ENCODE measurements at regions not wholly inside any gene's neighbourhood (a gene's known extent, or its start where the extent isn't known, plus 50 kb on each side); places are given as distances from the start of the nearest gene placed in this dataset.

- no peak for TF ChIP-seq CCDC6 (CRISPR knock-in tag; IDR thresholded peaks at IDR 0.05)
- TF ChIP-seq CTCF (CRISPR knock-in tag; IDR thresholded peaks at IDR 0.05) = no peak
- no peak for TF ChIP-seq POLR2AphosphoS5 (IDR thresholded peaks at IDR 0.05; ENCODE audit: low read depth, low read length)
- TF ChIP-seq ZBTB40 (IDR thresholded peaks at IDR 0.05) = no peak
- no peak for TF ChIP-seq ZBTB40 (CRISPR knock-in tag; IDR thresholded peaks at IDR 0.05)
- no peak for TF ChIP-seq ZBTB33 (CRISPR knock-in tag; IDR thresholded peaks at IDR 0.05)
- TF ChIP-seq RFX5 (IDR thresholded peaks at IDR 0.05; ENCODE audit: low read depth, low read length) = no peak
- no peak for TF ChIP-seq FOXO4 (CRISPR knock-in tag; conservative IDR thresholded peaks at IDR 0.05)
- no peak for TF ChIP-seq MIER3 (CRISPR knock-in tag; IDR thresholded peaks at IDR 0.05; ENCODE audit: borderline replicate concordance)
- no peak for TF ChIP-seq ZNF644 (CRISPR knock-in tag; IDR thresholded peaks at IDR 0.05; ENCODE audit: low read depth)
Observed at GRCh38 chr20:40835321-40835720, 146.3 kb upstream of the MAFB start.
